NCI-H2029 (cell line): ENCODE measurements at regions not wholly inside any gene's neighbourhood (a gene's known extent, or its start where the extent isn't known, plus 50 kb on each side); places are given as distances from the start of the nearest gene placed in this dataset.
"Not testable (repeated sequence)": the region's sequence is repeated elsewhere in the genome, so short reads cannot be mapped to it uniquely, and the experiment has no call there.

Source experiments
- DNase-seq: peaks from one replicate; lab custom pipeline; 2025; lab: John Stamatoyannopoulos, UW

DNA sequence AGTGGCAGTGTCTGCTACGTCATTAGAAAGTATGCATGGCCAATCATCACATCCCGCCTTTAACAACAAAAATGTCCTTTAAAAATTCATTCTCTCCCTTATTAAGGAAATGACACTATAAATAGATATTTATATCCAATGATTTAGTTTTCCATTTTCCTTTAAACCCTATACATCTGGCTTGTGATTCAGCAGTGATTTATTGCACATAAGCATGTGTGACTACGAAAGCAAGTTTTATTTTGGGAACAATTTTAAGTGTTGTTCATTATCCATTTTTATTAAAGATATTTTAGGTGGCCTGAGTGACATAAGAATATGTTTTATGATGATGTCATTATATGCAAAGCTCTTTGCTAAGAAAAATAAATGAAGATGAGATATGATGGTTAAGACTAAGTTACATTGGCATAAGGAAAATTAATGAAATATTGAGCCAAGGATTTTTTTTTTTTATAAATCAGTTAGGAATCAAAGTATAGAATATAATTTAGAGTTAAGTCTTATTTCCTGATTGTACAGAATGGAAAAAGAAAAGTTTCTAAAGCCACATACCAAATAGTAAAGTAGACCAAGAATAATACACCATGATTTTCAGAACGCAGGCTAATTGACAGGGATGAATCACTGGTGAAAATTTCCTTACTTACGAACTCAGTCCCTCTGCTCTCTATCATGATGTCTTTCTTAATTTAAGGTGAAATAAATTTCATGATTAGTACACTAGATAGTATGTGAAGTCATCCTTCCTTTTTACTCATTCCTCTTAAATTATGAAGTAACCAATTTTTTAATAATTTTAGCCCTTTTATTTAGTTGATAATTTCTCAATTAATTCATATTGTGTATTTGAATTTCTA, 822.4 kb downstream of the FAT4 start:
- no peak for DNase-seq

GRCh38 chr4:126137782-126138170, 823.0 kb downstream of the FAT4 start:
- DNase-seq, result no peak

DNA sequence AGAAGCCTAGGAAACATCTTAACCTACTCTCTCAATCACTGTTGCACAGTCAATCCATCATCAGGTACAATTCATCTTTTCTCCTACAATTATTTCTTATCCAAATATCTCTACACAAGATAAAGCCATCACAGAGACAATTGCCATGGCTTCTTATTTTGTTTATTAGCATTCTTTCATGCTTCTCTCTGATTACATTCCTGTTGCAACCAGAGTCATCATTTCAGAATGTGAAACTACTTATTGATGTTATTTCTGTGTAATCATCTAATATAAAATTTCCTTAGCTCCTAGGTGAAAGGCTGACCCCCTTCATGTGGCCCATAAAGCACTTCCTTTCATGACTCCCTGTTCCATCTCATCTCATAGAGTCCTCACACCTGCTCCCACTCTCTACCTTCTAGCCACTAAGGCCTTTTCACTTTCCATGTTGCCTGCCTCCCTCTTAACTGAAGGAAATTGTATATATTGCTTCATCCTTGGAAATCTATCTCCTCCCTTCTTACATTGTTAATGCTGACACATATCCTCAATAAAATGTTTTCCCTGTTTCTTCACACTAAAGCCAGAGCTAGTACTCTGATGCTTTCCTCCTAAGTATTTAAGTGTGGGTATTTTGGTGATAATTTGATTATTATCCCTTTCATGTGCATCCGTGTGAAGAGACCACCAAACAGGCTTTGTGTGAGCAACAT, 829.9 kb downstream of the FAT4 start:
- DNase-seq, result no peak

DNA sequence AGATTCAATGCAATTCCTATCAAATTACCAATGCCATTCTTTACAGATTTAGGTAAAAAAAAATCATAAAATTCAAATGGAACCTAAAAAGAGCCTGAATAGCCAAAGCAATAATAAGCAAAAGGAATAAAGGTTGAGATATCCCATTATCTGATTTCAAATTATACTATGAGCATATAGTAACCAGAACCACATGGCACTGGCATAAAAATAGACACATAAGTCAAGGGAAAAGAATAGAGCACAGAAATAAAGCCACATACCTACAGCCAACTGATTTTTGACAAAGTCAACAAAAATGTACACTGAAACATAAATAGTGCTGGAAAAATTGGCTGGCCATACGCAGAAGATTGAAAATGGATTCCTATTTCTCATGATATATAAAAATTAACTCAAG, 853.7 kb downstream of the FAT4 start:
- no peak for DNase-seq

- DNase-seq, result no peak
Measured at GRCh38 chr4:126172126-126172525, 857.4 kb downstream of the FAT4 start.

DNA sequence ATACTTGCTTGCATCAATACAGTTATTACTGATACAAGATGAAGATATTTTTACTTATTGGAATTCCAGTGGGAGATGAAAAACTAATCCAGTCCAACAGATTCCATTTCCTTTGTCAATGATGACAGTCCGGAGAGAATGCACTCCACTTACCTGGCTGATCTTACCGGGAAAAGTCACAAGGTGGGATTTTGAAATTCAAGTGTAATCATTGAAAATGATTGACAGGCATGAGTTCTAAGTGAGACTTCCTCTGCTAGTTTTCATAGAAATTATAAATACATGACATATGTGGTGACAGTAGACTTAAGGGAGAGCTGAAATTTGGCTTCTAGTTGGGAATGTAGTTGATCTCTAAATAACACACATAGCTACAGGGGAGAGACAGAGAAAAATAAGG, 859.9 kb downstream of the FAT4 start:
- no peak for DNase-seq

DNA sequence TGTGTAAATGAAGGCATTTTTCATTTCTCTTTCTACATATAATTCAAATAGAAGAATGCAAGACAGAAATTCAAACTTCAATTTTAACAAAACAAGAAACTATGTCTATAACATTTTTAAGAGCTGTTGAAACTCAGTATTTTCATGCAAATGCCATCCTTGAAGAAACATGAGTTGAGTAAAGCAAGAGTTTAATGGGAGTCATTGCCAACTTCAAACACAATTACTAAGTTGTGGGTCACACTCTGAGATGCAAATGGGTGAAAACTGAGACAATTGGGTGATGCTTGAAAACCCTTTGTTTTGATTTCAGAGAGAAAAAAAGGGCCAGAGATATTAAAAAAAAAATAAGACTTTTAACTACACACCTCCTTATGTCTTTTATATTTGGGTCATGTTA, 865.9 kb downstream of the FAT4 start:
- DNase-seq, result no peak

- DNase-seq, result no peak
Measured at GRCh38 chr4:126182336-126182735, 867.6 kb downstream of the FAT4 start.

GRCh38 chr4:126182786-126183185, 868.0 kb downstream of the FAT4 start:
- no peak for DNase-seq

GRCh38 chr4:126183206-126183605, 868.5 kb downstream of the FAT4 start:
- DNase-seq, result no peak

DNA sequence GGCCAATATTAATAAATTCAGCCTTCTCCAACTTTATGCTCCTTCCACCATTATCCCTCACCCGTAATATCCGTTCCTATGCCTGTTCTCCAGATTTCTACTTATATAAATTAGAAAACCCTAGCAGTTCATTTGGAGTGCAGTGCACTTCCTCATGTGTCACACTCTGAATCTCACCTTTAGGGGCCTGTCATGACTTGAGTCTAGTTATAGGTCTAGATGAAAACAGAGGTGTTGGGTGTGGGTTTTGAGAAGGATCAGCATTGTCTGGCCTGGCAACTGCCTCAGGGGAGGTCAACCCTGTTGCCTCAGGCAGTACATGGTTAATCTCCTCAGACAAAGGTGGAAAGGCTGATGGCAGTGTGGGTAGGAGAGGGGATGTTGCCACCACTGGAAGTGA, 876.8 kb downstream of the FAT4 start:
- DNase-seq, result no peak

DNA sequence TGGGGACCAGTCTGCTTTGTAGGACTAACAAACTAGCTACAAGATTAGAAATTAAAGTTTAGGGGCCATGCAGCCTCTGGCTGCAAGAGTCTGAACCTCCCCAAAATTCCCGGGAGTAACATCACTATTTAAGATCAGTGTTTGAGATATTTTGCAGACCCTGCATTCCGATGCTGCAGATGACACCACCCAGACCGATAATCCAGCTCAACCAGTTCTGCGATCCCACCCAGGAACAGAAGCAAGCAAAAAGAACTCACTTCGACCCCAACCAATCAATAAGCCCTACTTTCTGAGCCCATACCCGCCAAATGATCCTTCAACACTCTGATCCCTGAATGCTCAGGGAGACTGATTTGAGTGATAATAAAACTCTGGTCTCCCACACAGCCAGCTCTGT, 877.8 kb downstream of the FAT4 start:
- no peak for DNase-seq

DNA sequence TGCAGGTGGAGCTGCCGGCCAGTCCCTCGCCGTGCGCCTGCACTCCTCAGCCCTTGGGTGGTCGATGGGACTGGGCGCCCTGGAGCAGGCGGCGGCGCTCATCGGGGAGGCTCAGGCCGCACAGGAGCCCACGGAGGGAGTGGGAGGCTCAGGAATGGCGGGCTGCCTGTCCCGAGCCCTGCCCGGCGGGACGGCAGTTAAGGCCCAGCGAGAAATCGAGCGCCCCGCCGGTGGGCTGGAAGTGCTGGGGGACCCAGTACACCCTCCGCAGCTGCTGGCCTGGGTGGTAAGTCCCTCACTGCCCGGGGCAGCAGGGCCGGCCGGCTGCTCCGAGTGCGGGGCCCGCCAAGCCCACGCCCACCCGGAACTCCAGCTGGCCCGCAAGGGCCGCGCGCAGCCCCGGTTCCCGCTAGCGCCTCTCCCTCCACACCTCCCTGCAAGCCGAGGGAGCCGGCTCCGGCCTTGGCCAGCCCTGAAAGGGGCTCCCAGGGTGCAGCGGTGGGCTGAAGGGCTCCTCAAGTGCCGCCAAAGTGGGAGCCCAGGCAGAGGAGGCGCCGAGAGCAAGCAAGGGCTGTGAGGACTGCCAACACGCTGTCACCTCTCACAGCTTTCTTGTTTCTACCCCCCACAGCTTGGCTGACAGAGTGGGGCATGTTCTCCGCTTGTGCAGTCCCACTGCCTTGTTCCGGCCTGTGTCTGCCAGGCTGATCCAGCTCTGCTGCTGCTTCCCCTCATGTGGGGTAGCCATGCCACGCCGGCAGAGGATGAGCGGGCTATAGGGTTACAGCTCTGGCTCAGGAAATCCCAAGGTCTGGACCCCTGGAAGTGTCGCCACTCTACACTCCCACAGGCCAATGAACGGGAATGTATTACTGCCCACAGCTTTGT, 886.7 kb downstream of the FAT4 start:
- DNase-seq, result not testable (repeated sequence)

DNA sequence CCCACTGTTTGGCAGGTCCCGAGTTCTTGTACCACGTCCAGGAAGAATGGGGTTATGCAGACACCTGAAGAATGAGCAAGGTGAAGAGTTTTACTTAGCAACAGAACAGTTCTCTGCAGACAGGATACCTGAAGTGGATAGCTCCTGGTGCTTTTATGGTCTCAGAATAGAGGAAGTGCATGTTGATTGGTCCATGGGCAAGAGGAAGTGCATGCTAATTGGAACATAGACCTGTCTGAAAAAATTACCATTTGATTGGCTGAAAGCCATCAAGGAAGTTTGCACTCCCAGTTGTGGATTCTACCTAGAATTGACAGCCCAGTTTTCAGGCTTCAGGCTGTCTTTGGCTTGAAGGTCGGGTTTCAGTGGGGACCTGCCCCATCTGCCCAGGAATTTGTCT, 887.5 kb downstream of the FAT4 start:
- no peak for DNase-seq

GRCh38 chr4:126207910-126208309, 893.2 kb downstream of the FAT4 start:
- no peak for DNase-seq

GRCh38 chr4:126209147-126209546, 894.4 kb downstream of the FAT4 start:
- no peak for DNase-seq

DNA sequence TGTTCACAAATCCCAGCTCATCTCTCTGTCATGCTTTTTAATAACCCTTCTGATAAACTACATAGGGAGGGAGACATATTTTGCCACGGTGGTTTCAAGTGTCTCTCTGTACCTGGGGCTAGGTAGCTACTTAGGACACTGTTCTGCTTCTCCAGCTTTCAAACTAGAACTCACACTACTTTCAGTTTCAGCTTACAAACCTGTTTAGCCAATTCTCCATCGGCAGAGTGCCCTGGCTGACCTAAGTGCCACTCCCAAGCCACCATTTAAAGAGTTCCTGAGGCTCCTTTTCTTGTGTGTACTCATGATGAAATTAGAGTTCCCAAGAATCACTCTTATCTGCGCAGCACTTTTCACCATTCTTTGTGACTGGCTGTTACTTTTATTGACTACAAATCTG, 899.2 kb downstream of the FAT4 start:
- DNase-seq, result no peak

- no peak for DNase-seq
Measured at GRCh38 chr4:126215759-126216158, 901.0 kb downstream of the FAT4 start.

DNA sequence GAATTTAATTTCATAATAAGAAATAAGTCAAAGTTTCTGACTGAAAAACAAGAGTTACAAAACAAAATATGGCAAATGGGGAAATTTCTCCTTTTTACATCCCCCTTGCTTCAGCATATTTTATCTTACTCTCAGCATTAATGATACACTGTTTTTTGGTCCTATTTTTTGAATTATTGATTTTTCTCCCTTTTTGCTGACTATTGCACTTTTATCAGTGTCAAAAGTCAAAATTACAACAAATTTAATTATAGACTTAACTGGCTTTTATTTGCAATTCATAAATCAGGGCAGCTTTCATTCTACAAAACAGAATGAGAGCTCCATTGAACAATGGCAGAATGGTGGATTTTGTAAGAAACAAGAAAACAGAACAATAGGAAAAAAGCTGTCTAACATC, 901.9 kb downstream of the FAT4 start:
- DNase-seq, result no peak

DNA sequence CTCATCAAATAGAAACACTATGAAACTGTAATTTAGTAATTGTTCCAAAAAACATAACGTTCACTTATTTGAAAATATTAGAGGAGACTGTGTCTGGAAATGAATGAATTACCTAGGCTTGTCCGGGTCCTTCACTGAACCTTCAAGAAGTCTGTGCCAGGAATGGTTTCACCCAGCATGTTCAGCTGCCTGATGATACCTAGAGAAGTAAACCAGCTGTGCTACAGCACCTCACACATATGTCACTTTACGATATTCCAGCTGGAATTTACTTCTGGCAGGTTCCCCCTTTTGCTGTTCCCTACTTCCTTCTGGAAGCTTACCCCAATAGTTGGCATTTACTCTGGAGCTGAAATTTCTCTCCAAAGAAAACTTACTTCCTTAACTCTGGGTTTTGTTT, 906.5 kb downstream of the FAT4 start:
- DNase-seq, result no peak

GRCh38 chr4:126221717-126222340, 907.1 kb downstream of the FAT4 start:
- no peak for DNase-seq

DNA sequence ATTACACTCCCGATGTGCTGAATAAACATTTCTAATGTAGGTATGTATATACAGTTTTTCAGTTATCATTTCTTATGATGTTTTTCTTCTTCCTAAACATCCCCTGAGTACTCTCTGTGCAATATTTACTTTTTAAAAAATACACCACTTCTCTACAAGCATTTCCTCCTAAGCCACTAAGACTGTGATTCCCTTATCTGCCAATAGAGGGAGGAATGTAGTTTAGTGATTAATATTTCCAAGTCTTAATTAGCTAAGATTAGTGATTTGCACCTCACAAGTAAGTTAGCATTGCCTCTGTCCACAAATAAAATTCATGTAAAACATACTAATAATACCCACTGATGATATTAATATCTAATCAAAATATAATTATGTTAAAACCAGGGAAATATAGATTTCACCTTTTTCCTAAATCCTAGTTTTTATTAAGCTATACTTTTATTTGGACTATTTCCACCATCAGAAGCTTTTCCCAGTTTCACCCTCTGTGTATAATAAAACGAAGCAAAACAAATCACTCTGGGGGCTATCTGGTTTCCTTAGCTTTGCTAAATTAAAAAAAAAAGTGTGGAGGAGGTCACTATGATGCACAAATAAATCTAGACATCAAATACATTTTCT, 909.1 kb downstream of the FAT4 start:
- DNase-seq, result no peak
